CD4-positive, alpha-beta T cell (primary cell): ENCODE measurements at regions not wholly inside any gene's neighbourhood (a gene's known extent, or its start where the extent isn't known, plus 50 kb on each side); places are given as distances from the start of the nearest gene placed in this dataset.
A peak's percentile ranks its signal among the peaks of the same experiment; 100 is the strongest.

Source experiments
- ATAC-seq: fragments of 200-7000 bp; cut with Tn5 transposase; one replicate; pipeline ENCODE4 v1.10.0; 2022; ENCODE audit warnings: mild to moderate bottlenecking; ENCODE audit not compliant: poor library complexity
- CTCF ChIA-PET: fragments of 350-600 bp; sonication (Branson Sonifier 250); formaldehyde crosslinking; loops from one replicate; lab custom pipeline; 2021; ENCODE audit warnings: antibody characterized with exemption, inconsistent platforms; lab: Charles Lee
- POLR2A ChIA-PET: fragments of 350-600 bp; sonication (Branson Sonifier 250); formaldehyde crosslinking; loops from one replicate; lab custom pipeline; 2021; ENCODE audit warnings: antibody characterized with exemption, inconsistent platforms; lab: Charles Lee
- DNase-seq, 14 experiments: peaks; one replicate each; pipeline ENCODE4 v3.0.0-alpha.2; 2013 to 2020; ENCODE audit warnings: mixed read lengths in 2 of 14
- H3K27ac ChIP-seq, 2 donors: one replicate each; pipeline versions ENCODE4 v1.5.1 to v1.7.0; 2013; ENCODE audit warnings: low read length in 2 of 2, low read depth in 1 of 2, mild to moderate bottlenecking in 1 of 2
- H3K27me3 ChIP-seq, 2 experiments: 1 replicate in 1 of 2; 2 replicates in 1 of 2; pipeline versions ENCODE4 v1.6.1 to v1.7.0; 2013; ENCODE audit warnings: low read length in 2 of 2, control low read depth in 1 of 2, mild to moderate bottlenecking in 1 of 2, moderate library complexity in 1 of 2; ENCODE audit not compliant: insufficient read depth in 2 of 2, control insufficient read depth in 1 of 2
- H3K36me3 ChIP-seq: one replicate; pipeline ENCODE4 v1.6.1; 2013; ENCODE audit warnings: low read length, control low read depth; ENCODE audit not compliant: insufficient read depth
- H3K4me1 ChIP-seq: one replicate; pipeline ENCODE4 v1.6.1; 2013; ENCODE audit warnings: low read length, control low read depth; ENCODE audit not compliant: insufficient read depth
- H3K4me3 ChIP-seq: one replicate; pipeline ENCODE4 v1.5.1; 2013; ENCODE audit warnings: mild to moderate bottlenecking, low read length, moderate library complexity
- H3K9me3 ChIP-seq, 2 experiments: 1 replicate in 1 of 2; 2 replicates in 1 of 2; pipeline versions ENCODE4 v1.6.1 to v1.7.0; 2013; ENCODE audit warnings: low read length in 2 of 2, mild to moderate bottlenecking in 2 of 2, control low read depth in 1 of 2, moderate library complexity in 1 of 2; ENCODE audit not compliant: control insufficient read depth in 1 of 2, insufficient read depth in 1 of 2
- H3K27ac Mint-ChIP-seq: one replicate; pipeline ENCODE4 v1.8.0; 2020; ENCODE audit warnings: mixed read lengths
- H3K27me3 Mint-ChIP-seq: one replicate; pipeline ENCODE4 v1.8.0; 2021; ENCODE audit warnings: mixed read lengths
- H3K36me3 Mint-ChIP-seq: one replicate; pipeline ENCODE4 v1.8.0; 2021; ENCODE audit warnings: low read depth, mixed read lengths
- H3K4me1 Mint-ChIP-seq: one replicate; pipeline ENCODE4 v1.8.0; 2021; ENCODE audit warnings: low read depth, mixed read lengths
- H3K4me3 Mint-ChIP-seq: one replicate; pipeline ENCODE4 v1.8.0; 2020; ENCODE audit warnings: mild to moderate bottlenecking, mixed read lengths
- H3K9me3 Mint-ChIP-seq: one replicate; pipeline ENCODE4 v1.8.0; 2020; ENCODE audit warnings: mixed read lengths
- CTCF ChIP-seq: fragments of 200-600 bp; IDR thresholded peaks from one replicate; pipeline ENCODE4 v1.8.0; 2022; ENCODE audit warnings: antibody characterized with exemption, mild to moderate bottlenecking
- intact Hi-C, 2 experiments: fragments of 100-400 bp; cut with DNase I in 1 of 2; cut with micrococcal nuclease in 1 of 2; formaldehyde crosslinking; loops; one replicate each; pipeline versions ENCODE4 v1.15.1 to v1.9.0; 2023 to 2025; cut with DNase I, micrococcal nuclease

GRCh38 chr16:86027373-86028126, 128.6 kb downstream of the IRF8 start:
- H3K4me1 Mint-ChIP-seq: no peaks in the 10 kb centered on the region
- H3K36me3 ChIP-seq: no peaks in the 10 kb centered on the region
- ATAC-seq: no peak
- H3K27me3 ChIP-seq: peaks cover 0 to 4% of the 10 kb centered on the region in 2 experiments
- no peak overlapping the region for H3K4me3 ChIP-seq
- H3K4me1 ChIP-seq: no peaks in the 10 kb centered on the region
- intact Hi-C loops: no loop called here
- peaks cover 4 to 33% of the 10 kb centered on the region in 2 experiments for H3K9me3 ChIP-seq
- TF ChIP-seq CTCF: no peak
- no peaks in the 10 kb centered on the region for H3K9me3 Mint-ChIP-seq
- no peak for DNase-seq
- ChIA-PET CTCF (interaction anchor here (1.3 kb wide), 1 partner anchor 12 kb away, joined by 4 read pairs; no protein-coding TSS in a partner anchor), POLR2A (no interaction called here)
- peaks cover 17% of the 10 kb centered on the region for H3K27me3 Mint-ChIP-seq
- no peak overlapping the region for H3K27ac ChIP-seq
- no peaks in the 10 kb centered on the region for H3K36me3 Mint-ChIP-seq
- no peak overlapping the region for H3K4me3 Mint-ChIP-seq
- H3K27ac Mint-ChIP-seq: no peak overlapping the region

- H3K36me3 Mint-ChIP-seq: no peaks in the 10 kb centered on the region
- CTCF ChIA-PET: interaction anchor here (1.3 kb wide), 1 partner anchor 13 kb away, joined by 4 read pairs; no protein-coding TSS in a partner anchor
- no peaks in the 10 kb centered on the region for H3K9me3 Mint-ChIP-seq
Observed at GRCh38 chr16:86029131-86029741, 130.3 kb downstream of the IRF8 start.

GRCh38 chr16:86030116-86030515, 131.2 kb downstream of the IRF8 start:
- no peaks in the 10 kb centered on the region for H3K36me3 ChIP-seq
- DNase-seq (no peak), ATAC-seq (no peak)
- H3K27ac Mint-ChIP-seq: no peak overlapping the region
- H3K4me3 Mint-ChIP-seq: no peak overlapping the region
- no peak for TF ChIP-seq CTCF
- peaks cover 0 to 21% of the 10 kb centered on the region in 2 experiments for H3K9me3 ChIP-seq
- H3K36me3 Mint-ChIP-seq: no peaks in the 10 kb centered on the region
- ChIA-PET CTCF (no interaction called here), POLR2A (no interaction called here)
- peaks cover 13% of the 10 kb centered on the region for H3K27me3 Mint-ChIP-seq
- H3K4me1 Mint-ChIP-seq: no peaks in the 10 kb centered on the region
- no peak overlapping the region for H3K27ac ChIP-seq
- no peaks in the 10 kb centered on the region for H3K9me3 Mint-ChIP-seq
- no peak overlapping the region for H3K4me3 ChIP-seq
- peaks cover 0 to 2% of the 10 kb centered on the region in 2 experiments for H3K27me3 ChIP-seq
- no peaks in the 10 kb centered on the region for H3K4me1 ChIP-seq
- intact Hi-C loops: no loop called here

More at GRCh38 chr16:86029131-86029741, 130.3 kb downstream of the IRF8 start:
- Mint-ChIP-seq H3K4me3 (no peak overlapping the region), H3K4me1 (no peaks in the 10 kb centered on the region), H3K27me3 (peaks cover 13% of the 10 kb centered on the region), H3K27ac (no peak overlapping the region)
- intact Hi-C loops: no loop called here
- H3K27me3 ChIP-seq: peaks cover 0 to 4% of the 10 kb centered on the region in 2 experiments
- no peaks in the 10 kb centered on the region for H3K36me3 ChIP-seq
- POLR2A ChIA-PET: no interaction called here
- DNase-seq (no peak), ATAC-seq (peak; percentile 49)
- H3K9me3 ChIP-seq: peaks cover 0 to 27% of the 10 kb centered on the region in 2 experiments
- no peaks in the 10 kb centered on the region for H3K4me1 ChIP-seq
- no peak overlapping the region for H3K4me3 ChIP-seq
- no peak for TF ChIP-seq CTCF
- no peak overlapping the region for H3K27ac ChIP-seq
